Right ventricle myocardium superior (tissue), 1 donor: ENCODE measurements at regions not wholly inside any gene's neighbourhood (a gene's known extent, or its start where the extent isn't known, plus 50 kb on each side); places are given as distances from the start of the nearest gene placed in this dataset.

Experiments
- ATAC-seq: fragments of 200-7000 bp; cut with Tn5 transposase; one replicate; pipeline ENCODE4 v1.9.1; 2020; ENCODE audit warnings: mild to moderate bottlenecking; ENCODE audit not compliant: poor library complexity
- DNase-seq: peaks from one replicate; pipeline ENCODE4 v3.0.0-alpha.2; 2020
- intact Hi-C: fragments of 100-400 bp; cut with DNase I; formaldehyde crosslinking; loops from one replicate; pipeline ENCODE4 v1.11.2; 2022
- donor health status: DM: no; HTN: yes; CAD: no; lungs with severe emphysema.

DNA sequence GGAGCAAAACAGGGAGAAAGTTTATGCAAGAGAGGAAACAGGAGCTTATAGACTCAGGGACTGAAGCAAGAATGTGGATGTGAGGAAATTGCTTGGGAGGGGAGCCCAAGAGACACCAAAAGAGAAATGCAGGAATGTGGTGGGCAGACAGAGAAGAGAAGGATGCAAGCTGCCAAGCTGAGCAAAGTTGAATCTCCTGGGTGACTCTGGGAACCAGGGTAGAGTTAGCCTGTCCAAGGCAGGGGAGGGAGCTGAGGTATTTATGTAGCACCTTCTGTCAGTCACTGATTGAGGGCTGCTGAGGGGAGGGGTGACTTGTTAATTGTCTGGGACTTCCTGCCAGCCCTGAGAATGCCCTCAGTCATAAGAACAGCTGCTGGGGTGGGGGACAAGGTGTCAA is 464.3 kb downstream of the NBAS start:
- no peak for DNase-seq

DNA sequence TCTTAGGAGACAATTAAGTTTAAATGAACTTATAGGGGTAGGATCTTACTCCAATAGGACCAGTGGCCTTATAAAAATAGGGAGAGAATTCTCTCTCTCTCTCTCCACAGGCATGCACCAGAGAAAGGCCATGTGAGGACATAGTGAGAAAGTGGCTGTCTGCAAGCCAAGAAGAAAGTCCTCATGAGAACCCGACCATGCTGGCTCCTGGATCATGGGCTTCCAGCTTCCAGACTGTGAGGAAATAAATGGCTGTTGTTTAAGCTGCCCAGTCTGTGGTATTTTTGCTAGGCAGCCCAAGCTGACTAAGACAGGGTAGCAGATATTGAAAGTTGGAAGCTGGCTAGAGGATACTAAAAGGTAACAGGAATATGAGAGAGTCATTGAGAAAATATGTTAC is 454.0 kb downstream of the NBAS start:
- ATAC-seq (peak; percentile 93), DNase-seq (peak; percentile 54)
- intact Hi-C loops, result no loop called here

More for the DNA sequence above, 464.3 kb downstream of the NBAS start:
- no peak for ATAC-seq
- intact Hi-C loops, result no loop called here

- intact Hi-C loops, result no loop called here
- DNase-seq, result no peak
- ATAC-seq, result no peak
These were observed 449.4 kb downstream of the NBAS start for GRCh38 chr2:15111718-15112117.

- DNase-seq, result no peak
- intact Hi-C loops, result no loop called here
- ATAC-seq, result no peak
These were observed 448.9 kb downstream of the NBAS start for GRCh38 chr2:15112216-15112615.

DNA sequence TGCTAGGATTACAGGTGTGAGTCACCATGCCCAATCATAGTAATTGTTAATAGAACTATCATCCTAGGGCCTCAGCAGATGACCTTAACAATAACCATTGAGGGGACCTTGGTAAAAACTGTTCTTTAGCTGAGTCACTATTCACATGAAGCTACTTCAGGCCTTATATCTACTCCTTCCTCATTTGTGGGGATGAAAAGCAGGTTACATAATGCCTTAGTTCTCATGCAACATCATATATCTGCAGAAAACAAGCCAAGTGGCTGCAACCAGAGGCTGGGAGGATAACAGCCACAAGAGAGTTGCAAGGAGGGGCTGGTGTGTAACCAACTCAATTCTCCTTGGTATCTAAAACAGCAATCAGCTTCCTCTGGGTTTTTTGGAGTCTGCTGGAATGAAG is 445.4 kb downstream of the NBAS start:
- DNase-seq (no peak), ATAC-seq (no peak)
- intact Hi-C loops, result no loop called here

DNA sequence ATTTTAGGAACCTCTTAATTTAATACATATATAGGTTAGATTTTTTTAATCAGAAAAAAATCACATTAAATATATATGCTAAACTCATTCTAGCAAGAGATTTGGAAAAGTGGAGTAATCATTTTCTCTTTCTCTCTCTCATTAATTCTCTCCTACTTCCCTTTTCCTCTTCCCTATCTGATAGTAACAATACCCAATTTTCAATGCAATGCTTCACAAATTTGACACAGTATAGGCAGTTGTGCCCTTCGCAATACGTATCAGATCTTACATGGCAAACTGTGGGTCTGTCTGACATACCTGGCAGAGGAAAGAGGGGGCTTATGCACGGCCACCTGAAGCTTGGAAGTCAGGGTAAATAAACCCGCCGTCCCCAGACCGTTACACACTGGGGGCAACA is 444.3 kb downstream of the NBAS start:
- ATAC-seq (no peak), DNase-seq (no peak)
- intact Hi-C loops, result no loop called here
